Ascending aorta (tissue), 2 donors: ENCODE measurements at regions not wholly inside any gene's neighbourhood (a gene's known extent, or its start where the extent isn't known, plus 50 kb on each side); places are given as distances from the start of the nearest gene placed in this dataset.

Experiments used
- DNase-seq, 2 donors: peaks; one replicate each; pipeline ENCODE4 v3.0.0-alpha.2; 2019; ENCODE audit warnings: low spot score in 2 of 2
- H3K27ac ChIP-seq, 2 donors: fragments of 200-600 bp; sonication (generic); one replicate each; pipeline ENCODE4 v1.5.1; 2016 to 2017; ENCODE audit warnings: mild to moderate bottlenecking in 1 of 2
- H3K27me3 ChIP-seq: fragments of 200-600 bp; sonication (generic); one replicate; pipeline ENCODE4 v1.5.1; 2017
- H3K36me3 ChIP-seq, 2 donors: fragments of 200-600 bp; sonication (generic); one replicate each; pipeline ENCODE4 v1.5.1; 2016
- H3K4me1 ChIP-seq, 2 donors: fragments of 200-600 bp; sonication (generic); one replicate each; pipeline ENCODE4 v1.5.1; 2016 to 2017; ENCODE audit warnings: mild to moderate bottlenecking in 1 of 2
- H3K4me3 ChIP-seq, 2 donors: fragments of 200-600 bp; sonication (generic); one replicate each; pipeline ENCODE4 v1.5.1; 2016 to 2017; ENCODE audit warnings: mild to moderate bottlenecking in 1 of 2
- H3K9me3 ChIP-seq, 2 donors: fragments of 200-600 bp; sonication (generic); one replicate each; pipeline ENCODE4 v1.5.1; 2016
- CTCF ChIP-seq, 3 experiments: fragments of 200-600 bp in 2 of 3; fragments of 450-650 bp in 1 of 3; sonication (generic) in 2 of 3; IDR thresholded peaks; one replicate each; pipeline ENCODE4 v1.5.1; 2016 to 2019; ENCODE audit warnings: antibody characterized with exemption in 3 of 3, mild to moderate bottlenecking in 1 of 3, moderate library complexity in 1 of 3
- intact Hi-C: fragments of 100-400 bp; cut with DNase I; formaldehyde crosslinking; loops from one replicate; pipeline ENCODE4 v1.15.1; 2023

DNA sequence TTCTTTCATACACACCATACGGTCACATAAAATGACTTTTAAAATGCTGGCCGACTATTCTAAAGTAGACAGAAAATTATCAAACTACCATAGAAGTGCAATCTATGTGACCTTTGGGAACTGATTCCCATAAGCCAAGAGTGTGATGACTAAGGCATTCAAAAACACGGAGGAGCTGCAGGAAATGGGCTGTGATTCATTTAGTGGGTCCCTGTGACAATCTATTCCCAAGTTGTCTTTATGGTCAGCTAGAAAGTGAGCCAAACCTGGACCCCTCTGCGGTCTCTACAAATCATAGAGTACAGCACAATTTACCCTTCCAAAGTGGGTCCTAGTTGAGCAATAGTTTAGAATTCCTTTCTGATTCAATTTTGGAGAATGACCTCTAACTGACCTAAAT is 251.5 kb upstream of the CBLB start:
- TF ChIP-seq CTCF (IDR thresholded peaks at IDR 0.05), result no peak
- no peaks in the 10 kb centered on the region for H3K36me3 ChIP-seq
- no peaks in the 10 kb centered on the region for H3K4me1 ChIP-seq
- no peaks in the 10 kb centered on the region for H3K27me3 ChIP-seq
- no peaks in the 10 kb centered on the region for H3K9me3 ChIP-seq
- intact Hi-C loops, result no loop called here
- no peak overlapping the region for H3K4me3 ChIP-seq
- no peak overlapping the region for H3K27ac ChIP-seq
- DNase-seq, result no peak

- no peak for DNase-seq
- intact Hi-C loops, result no loop called here
- Histone ChIP-seq H3K4me3 (no peak overlapping the region), H3K27ac (no peak overlapping the region), H3K27me3 (no peaks in the 10 kb centered on the region), H3K36me3 (no peaks in the 10 kb centered on the region), H3K4me1 (peaks cover 0 to under 1% of the 10 kb centered on the region in 2 donors), H3K9me3 (no peaks in the 10 kb centered on the region)
- TF ChIP-seq CTCF (IDR thresholded peaks at IDR 0.05), result no peak
These were observed 252.9 kb upstream of the CBLB start for GRCh38 chr3:106121491-106122289.

- peaks cover 0 to 3% of the 10 kb centered on the region in 2 donors for H3K4me1 ChIP-seq
- intact Hi-C loops, result no loop called here
- no peaks in the 10 kb centered on the region for H3K9me3 ChIP-seq
- no peak for DNase-seq
- H3K36me3 ChIP-seq, result no peaks in the 10 kb centered on the region
- TF ChIP-seq CTCF (IDR thresholded peaks at IDR 0.05), result no peak
- no peaks in the 10 kb centered on the region for H3K27me3 ChIP-seq
- no peak overlapping the region for H3K4me3 ChIP-seq
- no peak overlapping the region for H3K27ac ChIP-seq
These were observed 256.0 kb upstream of the CBLB start for GRCh38 chr3:106124818-106125217.

DNA sequence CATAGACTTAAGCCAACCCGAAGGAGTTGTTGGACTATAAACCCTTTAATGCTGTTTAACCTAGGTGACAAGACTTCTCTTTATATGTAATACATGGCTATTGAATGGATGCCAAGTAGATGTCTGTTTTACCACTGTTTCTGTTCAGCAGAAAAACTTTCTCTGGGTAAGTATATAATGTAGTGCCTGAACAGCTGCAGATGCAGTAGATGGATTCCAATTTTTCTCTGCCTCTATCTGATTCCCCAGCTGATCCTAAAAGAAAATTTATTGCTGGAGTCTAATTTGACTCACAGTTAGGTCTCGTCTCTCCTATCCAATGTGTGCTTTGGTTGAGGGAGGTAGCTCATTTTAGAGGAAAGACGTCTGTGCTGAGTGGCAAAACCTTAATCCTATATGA is 256.5 kb upstream of the CBLB start:
- TF ChIP-seq CTCF (IDR thresholded peaks at IDR 0.05), result no peak
- no peak for DNase-seq
- no peak overlapping the region for H3K27ac ChIP-seq
- H3K4me1 ChIP-seq, result peaks cover 0 to 3% of the 10 kb centered on the region in 2 donors
- no peaks in the 10 kb centered on the region for H3K27me3 ChIP-seq
- no peaks in the 10 kb centered on the region for H3K36me3 ChIP-seq
- H3K4me3 ChIP-seq, result no peak overlapping the region
- H3K9me3 ChIP-seq, result no peaks in the 10 kb centered on the region
- intact Hi-C loops, result no loop called here

- Histone ChIP-seq H3K27ac (peak overlapping the region; percentile 28 to 31), H3K27me3 (no peaks in the 10 kb centered on the region), H3K36me3 (no peaks in the 10 kb centered on the region), H3K9me3 (no peaks in the 10 kb centered on the region), H3K4me1 (peaks cover 0 to 8% of the 10 kb centered on the region in 2 donors), H3K4me3 (peak overlapping the region in 1 of 2 donors; percentile 10)
- TF ChIP-seq CTCF (IDR thresholded peaks at IDR 0.05), result no peak
- no peak for DNase-seq
- intact Hi-C loops, result no loop called here
These were observed 257.4 kb upstream of the CBLB start for GRCh38 chr3:106126067-106126845.
